ENCODE measurements at regions not wholly inside any gene's neighbourhood (a gene's known extent, or its start where the extent isn't known, plus 50 kb on each side); places are given as distances from the start of the nearest gene placed in this dataset.
"Not testable (repeated sequence)": the region's sequence is repeated elsewhere in the genome, so short reads cannot be mapped to it uniquely, and the experiment has no call there.

DNA sequence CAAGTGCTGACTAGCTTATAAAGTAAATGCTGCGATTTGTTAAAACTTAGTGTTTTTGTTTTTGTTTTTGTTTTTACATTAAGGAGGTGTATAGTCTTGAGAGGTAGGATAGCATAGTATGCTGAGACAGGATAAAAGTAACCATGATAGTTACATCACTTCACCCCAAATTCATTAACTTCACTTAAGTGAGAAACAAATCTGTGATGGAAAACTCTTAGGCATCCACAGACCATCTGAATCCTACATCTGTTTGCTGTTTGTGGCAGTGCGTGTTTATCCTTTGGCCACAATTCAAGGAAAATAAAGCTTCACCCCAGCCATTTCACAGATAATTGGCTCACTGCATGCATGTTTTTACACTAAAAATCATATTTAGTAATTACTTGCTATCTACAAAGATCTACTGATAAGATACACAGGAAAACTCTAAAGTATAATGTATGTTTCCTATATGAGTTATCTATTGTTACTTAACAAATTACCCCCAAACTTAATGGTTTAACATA is 82.0 kb downstream of the ZNF622 start:
- no peak overlapping the region for H3K4me3 ChIP-seq (ENCODE audit: low read depth, low read length)
- TF ChIP-seq, protein P1, sequence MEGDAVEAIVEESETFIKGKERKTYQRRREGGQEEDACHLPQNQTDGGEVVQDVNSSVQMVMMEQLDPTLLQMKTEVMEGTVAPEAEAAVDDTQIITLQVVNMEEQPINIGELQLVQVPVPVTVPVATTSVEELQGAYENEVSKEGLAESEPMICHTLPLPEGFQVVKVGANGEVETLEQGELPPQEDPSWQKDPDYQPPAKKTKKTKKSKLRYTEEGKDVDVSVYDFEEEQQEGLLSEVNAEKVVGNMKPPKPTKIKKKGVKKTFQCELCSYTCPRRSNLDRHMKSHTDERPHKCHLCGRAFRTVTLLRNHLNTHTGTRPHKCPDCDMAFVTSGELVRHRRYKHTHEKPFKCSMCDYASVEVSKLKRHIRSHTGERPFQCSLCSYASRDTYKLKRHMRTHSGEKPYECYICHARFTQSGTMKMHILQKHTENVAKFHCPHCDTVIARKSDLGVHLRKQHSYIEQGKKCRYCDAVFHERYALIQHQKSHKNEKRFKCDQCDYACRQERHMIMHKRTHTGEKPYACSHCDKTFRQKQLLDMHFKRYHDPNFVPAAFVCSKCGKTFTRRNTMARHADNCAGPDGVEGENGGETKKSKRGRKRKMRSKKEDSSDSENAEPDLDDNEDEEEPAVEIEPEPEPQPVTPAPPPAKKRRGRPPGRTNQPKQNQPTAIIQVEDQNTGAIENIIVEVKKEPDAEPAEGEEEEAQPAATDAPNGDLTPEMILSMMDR (IDR thresholded peaks at IDR 0.05; ENCODE audit: insufficient read depth, low read depth, low read length, missing control alignments), result no peak
- DNase-seq (ENCODE audit: low read depth), result no peak

DNA sequence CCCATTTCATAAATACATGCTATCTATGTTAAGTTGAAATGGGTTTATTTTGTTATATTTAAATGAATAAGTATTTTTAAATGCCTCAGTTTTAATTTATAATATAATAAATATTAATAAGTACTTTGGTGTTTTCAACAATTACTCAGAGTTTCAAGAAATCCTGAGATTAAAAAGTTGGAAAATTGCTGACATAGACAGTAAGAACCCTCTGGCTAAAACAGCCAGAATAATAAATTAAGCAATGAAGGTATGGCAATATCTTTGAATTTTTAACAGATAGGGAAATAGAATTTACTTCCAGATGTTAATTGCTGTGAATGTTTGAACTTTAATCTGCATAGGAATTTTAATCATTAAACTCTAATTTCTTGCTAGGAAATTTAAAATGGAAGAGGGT is 83.6 kb downstream of the ZNF622 start:
- no peak overlapping the region for H3K4me3 ChIP-seq (ENCODE audit: low read depth, low read length)
- TF ChIP-seq, protein P1 (IDR thresholded peaks at IDR 0.05; ENCODE audit: insufficient read depth, low read depth, low read length, missing control alignments), result no peak
- no peak for DNase-seq (ENCODE audit: low read depth)

DNA sequence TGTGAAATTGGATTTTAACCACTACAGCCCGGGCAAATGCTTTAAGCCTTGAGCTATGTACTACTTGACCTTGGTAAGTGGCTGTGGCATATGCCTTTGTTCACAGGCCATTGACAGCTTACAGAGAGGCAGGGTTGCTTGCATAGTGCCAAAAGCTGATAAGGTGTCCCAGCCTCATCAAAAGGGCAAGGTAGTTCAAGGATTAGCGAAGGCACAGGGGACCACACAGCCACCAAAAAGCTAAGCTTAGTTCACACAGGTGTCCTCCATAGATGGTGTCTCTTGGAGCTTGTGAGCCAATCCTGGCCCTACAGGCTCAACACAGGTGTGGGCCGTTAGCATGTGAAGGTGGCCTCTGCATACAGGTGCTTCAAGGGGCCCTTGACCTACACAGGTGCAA is 86.8 kb downstream of the ZNF622 start:
- DNase-seq (ENCODE audit: low read depth), result no peak
- TF ChIP-seq, protein P1 (IDR thresholded peaks at IDR 0.05; ENCODE audit: insufficient read depth, low read depth, low read length, missing control alignments), result no peak
- H3K4me3 ChIP-seq (ENCODE audit: low read depth, low read length), result no peak overlapping the region

DNA sequence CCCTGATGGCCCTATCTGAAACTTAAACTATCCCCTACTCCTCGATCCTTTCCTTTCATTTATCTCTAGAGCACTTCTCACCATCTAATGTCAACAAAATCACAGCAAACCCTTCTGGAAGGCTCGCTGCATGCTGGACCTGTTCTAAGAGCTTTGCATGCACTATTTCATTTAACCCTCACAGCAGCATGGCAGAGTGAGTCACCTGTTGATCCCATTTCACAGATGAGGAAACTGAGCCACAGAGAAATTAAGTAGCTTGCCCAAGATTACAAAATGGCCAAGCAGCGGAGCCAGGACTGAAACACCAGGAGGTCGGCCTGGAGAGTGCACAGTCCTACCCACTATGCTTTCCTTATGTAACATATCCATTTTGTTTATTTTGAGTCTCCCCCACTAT is 93.1 kb downstream of the ZNF622 start:
- no peak overlapping the region for H3K4me3 ChIP-seq (ENCODE audit: low read depth, low read length)
- TF ChIP-seq, protein P1 (IDR thresholded peaks at IDR 0.05; ENCODE audit: insufficient read depth, low read depth, low read length, missing control alignments), result no peak
- DNase-seq (ENCODE audit: low read depth), result no peak

DNA sequence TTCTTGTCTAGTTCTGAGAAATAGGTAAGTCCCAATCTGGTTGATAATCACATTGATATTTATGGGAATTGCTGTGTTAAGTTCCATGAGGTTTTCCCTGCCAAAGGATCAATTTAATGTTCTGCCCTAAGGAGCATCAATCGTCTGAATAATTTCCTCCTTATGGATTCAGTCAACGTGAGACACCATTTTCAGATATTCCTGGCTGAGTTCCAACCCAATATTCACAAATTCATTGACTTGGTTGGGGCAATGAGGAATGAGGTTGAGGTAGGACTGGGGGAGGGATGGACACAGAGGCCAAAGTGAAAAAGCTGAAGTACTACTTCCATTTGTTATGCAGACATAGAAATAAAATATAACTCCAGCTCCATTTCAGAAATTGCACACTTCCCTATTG is 99.1 kb downstream of the ZNF622 start:
- no peak overlapping the region for H3K4me3 ChIP-seq (ENCODE audit: low read depth, low read length)
- DNase-seq (ENCODE audit: low read depth), result no peak
- TF ChIP-seq, protein P1 (IDR thresholded peaks at IDR 0.05; ENCODE audit: insufficient read depth, low read depth, low read length, missing control alignments), result no peak

DNA sequence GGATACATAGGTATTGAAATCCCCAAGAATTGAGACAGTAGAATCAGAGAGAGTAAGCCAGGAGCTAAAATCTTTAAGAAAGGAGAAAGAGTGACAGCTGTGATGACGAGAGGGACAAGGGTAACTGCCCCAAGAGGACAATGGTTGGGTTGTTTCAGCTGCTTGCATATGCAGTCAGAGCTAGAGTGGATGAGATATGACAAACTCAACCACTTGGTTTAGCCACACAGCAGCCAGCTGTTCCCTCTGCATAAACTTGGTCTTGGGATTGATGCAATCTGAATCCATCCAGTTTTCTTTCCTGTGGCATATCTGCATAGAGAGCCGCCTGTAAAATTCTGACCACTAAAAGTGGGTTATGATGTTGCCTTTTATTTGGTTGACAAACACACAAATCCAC is 100.7 kb downstream of the ZNF622 start:
- DNase-seq (ENCODE audit: low read depth), result no peak
- H3K4me3 ChIP-seq (ENCODE audit: low read depth, low read length), result no peak overlapping the region
- TF ChIP-seq, protein P1 (IDR thresholded peaks at IDR 0.05; ENCODE audit: insufficient read depth, low read depth, low read length, missing control alignments), result no peak

DNA sequence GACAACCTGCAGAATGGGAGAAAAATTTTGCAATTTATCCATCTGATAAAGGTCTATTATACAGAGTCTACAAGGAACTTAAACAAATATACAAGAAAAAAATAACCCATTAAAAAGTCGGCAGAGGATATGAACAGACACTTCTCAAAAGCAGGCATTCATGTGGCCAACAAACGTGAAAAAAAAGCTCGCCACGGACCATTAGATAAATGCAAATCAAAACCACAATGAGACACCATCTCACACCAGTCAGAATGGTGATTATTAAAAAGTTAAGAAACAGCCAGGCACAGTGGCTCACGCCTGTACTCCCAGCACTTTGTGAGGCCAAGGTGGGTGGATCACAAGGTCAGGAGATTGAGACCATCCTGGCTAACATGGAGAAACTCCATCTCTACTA is 112.2 kb downstream of the ZNF622 start:
- DNase-seq (ENCODE audit: low read depth), result peak; percentile 2
- H3K4me3 ChIP-seq (ENCODE audit: low read depth, low read length), result not testable (repeated sequence)
